B cell (primary cell): ENCODE measurements at regions not wholly inside any gene's neighbourhood (a gene's known extent, or its start where the extent isn't known, plus 50 kb on each side); places are given as distances from the start of the nearest gene placed in this dataset.

Experiments used
- EZH2 ChIP-seq: IDR thresholded peaks from 2 replicates; pipeline ENCODE4 v1.6.1; 2012; ENCODE audit warnings: borderline replicate concordance, low read depth, mild to moderate bottlenecking, moderate library complexity, low read length; ENCODE audit not compliant: insufficient read depth, poor library complexity, severe bottlenecking
- TF ChIP-seq, protein P1 (sequence below): fragments of 200-600 bp; IDR thresholded peaks from one replicate; pipeline ENCODE4 v1.8.0; 2022; ENCODE audit warnings: antibody characterized with exemption, mild to moderate bottlenecking

- no peak for TF ChIP-seq EZH2
- TF ChIP-seq, protein P1, sequence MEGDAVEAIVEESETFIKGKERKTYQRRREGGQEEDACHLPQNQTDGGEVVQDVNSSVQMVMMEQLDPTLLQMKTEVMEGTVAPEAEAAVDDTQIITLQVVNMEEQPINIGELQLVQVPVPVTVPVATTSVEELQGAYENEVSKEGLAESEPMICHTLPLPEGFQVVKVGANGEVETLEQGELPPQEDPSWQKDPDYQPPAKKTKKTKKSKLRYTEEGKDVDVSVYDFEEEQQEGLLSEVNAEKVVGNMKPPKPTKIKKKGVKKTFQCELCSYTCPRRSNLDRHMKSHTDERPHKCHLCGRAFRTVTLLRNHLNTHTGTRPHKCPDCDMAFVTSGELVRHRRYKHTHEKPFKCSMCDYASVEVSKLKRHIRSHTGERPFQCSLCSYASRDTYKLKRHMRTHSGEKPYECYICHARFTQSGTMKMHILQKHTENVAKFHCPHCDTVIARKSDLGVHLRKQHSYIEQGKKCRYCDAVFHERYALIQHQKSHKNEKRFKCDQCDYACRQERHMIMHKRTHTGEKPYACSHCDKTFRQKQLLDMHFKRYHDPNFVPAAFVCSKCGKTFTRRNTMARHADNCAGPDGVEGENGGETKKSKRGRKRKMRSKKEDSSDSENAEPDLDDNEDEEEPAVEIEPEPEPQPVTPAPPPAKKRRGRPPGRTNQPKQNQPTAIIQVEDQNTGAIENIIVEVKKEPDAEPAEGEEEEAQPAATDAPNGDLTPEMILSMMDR, result no peak
Observed at GRCh38 chr5:82809420-82810143, 267.6 kb downstream of the TMEM167A start.
